IMR-90 (cell line): ENCODE measurements at regions not wholly inside any gene's neighbourhood (a gene's known extent, or its start where the extent isn't known, plus 50 kb on each side); places are given as distances from the start of the nearest gene placed in this dataset.

Experiments
- CEBPB ChIP-seq: IDR thresholded peaks from 2 replicates; pipeline ENCODE4 v1.6.1; 2012; ENCODE audit warnings: low read depth, low read length, improper control_type of control experiment
- FOS ChIP-seq: fragments of 150-350 bp; IDR thresholded peaks from 2 replicates; pipeline ENCODE4 v1.6.1; 2016; ENCODE audit warnings: low read depth, low read length
- MAFK ChIP-seq: IDR thresholded peaks from 2 replicates; pipeline ENCODE4 v1.6.1; 2012; ENCODE audit warnings: low read depth, low read length, improper control_type of control experiment
- MAZ ChIP-seq: IDR thresholded peaks from 2 replicates; pipeline ENCODE4 v1.6.1; 2012; ENCODE audit warnings: low read depth, mild to moderate bottlenecking, low read length, improper control_type of control experiment, moderate library complexity, borderline replicate concordance
- MXI1 ChIP-seq: IDR thresholded peaks from 2 replicates; pipeline ENCODE4 v1.6.1; 2012; ENCODE audit warnings: low read depth, mild to moderate bottlenecking, low read length, moderate library complexity, borderline replicate concordance
- NFE2L2 ChIP-seq: fragments of 150-350 bp; IDR thresholded peaks from 2 replicates; pipeline ENCODE4 v1.6.1; 2016; ENCODE audit warnings: low read depth, mild to moderate bottlenecking, low read length
- POLR2A ChIP-seq: IDR thresholded peaks from 2 replicates; pipeline ENCODE4 v1.6.1; 2012; ENCODE audit warnings: mild to moderate bottlenecking, low read depth, low read length
- RAD21 ChIP-seq: IDR thresholded peaks from 2 replicates; pipeline ENCODE4 v1.6.1; 2012; ENCODE audit warnings: low read length, improper control_type of control experiment
- RCOR1 ChIP-seq: IDR thresholded peaks from 2 replicates; pipeline ENCODE4 v1.6.1; 2012; ENCODE audit warnings: mild to moderate bottlenecking, low read length, improper control_type of control experiment; ENCODE audit not compliant: insufficient replicate concordance
- RFX5 ChIP-seq: IDR thresholded peaks from 2 replicates; pipeline ENCODE4 v1.8.0; 2012; ENCODE audit warnings: low read depth, mild to moderate bottlenecking, low read length, moderate library complexity
- SMC3 ChIP-seq: fragments of 150-350 bp; IDR thresholded peaks from 2 replicates; pipeline ENCODE4 v1.6.1; 2016; ENCODE audit warnings: low read depth, mild to moderate bottlenecking, antibody characterized with exemption, low read length, moderate library complexity
- TF ChIP-seq, protein P1 (sequence below): conservative IDR thresholded peaks from 2 replicates; pipeline ENCODE4 v1.5.1; 2012; ENCODE audit warnings: mild to moderate bottlenecking, low read depth, low read length, improper control_type of control experiment
- TF ChIP-seq, protein P2 (sequence below): fragments of 150-350 bp; IDR thresholded peaks from 2 replicates; pipeline ENCODE4 v1.6.1; 2017; ENCODE audit warnings: mild to moderate bottlenecking, antibody characterized with exemption, low read length, low read depth
- TF ChIP-seq, protein P3 (sequence below): fragments of 150-350 bp; IDR thresholded peaks from 2 replicates; pipeline ENCODE4 v1.6.1; 2016; ENCODE audit warnings: low read depth, mild to moderate bottlenecking, low read length, moderate library complexity, borderline replicate concordance

DNA sequence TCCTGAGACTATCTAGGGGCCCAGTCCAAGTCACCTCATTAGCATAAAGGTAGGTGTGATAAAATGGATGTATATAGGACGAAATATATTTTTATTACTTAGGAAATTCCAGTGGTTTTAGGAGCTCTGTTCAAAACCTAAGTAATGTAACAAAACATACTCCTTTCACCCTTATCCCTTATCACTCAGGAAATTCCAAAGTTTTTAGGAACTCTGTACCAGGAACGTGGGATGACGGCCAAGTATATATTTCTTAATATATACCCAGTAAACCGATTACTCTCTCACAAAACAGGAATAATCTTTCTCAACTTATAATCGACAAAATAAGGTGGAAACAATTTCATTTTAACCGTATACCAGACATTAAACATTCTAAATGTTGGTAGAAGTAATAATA, 195.7 kb downstream of the ZPLD1 start:
- TF ChIP-seq MAZ (no peak), MXI1 (no peak), FOS (no peak), RAD21 (no peak), NFE2L2 (no peak), SMC3 (no peak), POLR2A (no peak), RFX5 (no peak), CEBPB (no peak), MAFK (no peak), RCOR1 (no peak)
- TF ChIP-seq, protein P1, sequence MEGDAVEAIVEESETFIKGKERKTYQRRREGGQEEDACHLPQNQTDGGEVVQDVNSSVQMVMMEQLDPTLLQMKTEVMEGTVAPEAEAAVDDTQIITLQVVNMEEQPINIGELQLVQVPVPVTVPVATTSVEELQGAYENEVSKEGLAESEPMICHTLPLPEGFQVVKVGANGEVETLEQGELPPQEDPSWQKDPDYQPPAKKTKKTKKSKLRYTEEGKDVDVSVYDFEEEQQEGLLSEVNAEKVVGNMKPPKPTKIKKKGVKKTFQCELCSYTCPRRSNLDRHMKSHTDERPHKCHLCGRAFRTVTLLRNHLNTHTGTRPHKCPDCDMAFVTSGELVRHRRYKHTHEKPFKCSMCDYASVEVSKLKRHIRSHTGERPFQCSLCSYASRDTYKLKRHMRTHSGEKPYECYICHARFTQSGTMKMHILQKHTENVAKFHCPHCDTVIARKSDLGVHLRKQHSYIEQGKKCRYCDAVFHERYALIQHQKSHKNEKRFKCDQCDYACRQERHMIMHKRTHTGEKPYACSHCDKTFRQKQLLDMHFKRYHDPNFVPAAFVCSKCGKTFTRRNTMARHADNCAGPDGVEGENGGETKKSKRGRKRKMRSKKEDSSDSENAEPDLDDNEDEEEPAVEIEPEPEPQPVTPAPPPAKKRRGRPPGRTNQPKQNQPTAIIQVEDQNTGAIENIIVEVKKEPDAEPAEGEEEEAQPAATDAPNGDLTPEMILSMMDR = no peak
- TF ChIP-seq, protein P2, sequence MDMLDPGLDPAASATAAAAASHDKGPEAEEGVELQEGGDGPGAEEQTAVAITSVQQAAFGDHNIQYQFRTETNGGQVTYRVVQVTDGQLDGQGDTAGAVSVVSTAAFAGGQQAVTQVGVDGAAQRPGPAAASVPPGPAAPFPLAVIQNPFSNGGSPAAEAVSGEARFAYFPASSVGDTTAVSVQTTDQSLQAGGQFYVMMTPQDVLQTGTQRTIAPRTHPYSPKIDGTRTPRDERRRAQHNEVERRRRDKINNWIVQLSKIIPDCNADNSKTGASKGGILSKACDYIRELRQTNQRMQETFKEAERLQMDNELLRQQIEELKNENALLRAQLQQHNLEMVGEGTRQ = no peak
- TF ChIP-seq, protein P3, sequence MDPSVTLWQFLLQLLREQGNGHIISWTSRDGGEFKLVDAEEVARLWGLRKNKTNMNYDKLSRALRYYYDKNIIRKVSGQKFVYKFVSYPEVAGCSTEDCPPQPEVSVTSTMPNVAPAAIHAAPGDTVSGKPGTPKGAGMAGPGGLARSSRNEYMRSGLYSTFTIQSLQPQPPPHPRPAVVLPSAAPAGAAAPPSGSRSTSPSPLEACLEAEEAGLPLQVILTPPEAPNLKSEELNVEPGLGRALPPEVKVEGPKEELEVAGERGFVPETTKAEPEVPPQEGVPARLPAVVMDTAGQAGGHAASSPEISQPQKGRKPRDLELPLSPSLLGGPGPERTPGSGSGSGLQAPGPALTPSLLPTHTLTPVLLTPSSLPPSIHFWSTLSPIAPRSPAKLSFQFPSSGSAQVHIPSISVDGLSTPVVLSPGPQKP = no peak
